H1 (cell line): ENCODE measurements at regions not wholly inside any gene's neighbourhood (a gene's known extent, or its start where the extent isn't known, plus 50 kb on each side); places are given as distances from the start of the nearest gene placed in this dataset.

Source experiments
- CTCF ChIA-PET: fragments of 300-600 bp; sonication (Branson Sonifier 250); formaldehyde crosslinking; loops from one replicate; lab custom pipeline; 2021; ENCODE audit not compliant: partially characterized antibody; lab: Charles Lee
- POLR2A ChIA-PET: fragments of 300-600 bp; sonication (Branson Sonifier 250); formaldehyde crosslinking; loops from one replicate; lab custom pipeline; 2021; ENCODE audit warnings: inconsistent platforms; ENCODE audit not compliant: partially characterized antibody; lab: Charles Lee
- DNase-seq, 2 experiments: peaks; one replicate each; pipeline versions ENCODE4 v3.0.0 to v3.0.0-alpha.2; 2010 to 2022; ENCODE audit warnings: low spot score in 2 of 2, low read depth in 1 of 2, mixed read lengths in 1 of 2
- FAIRE-seq: peaks from 2 replicates; lab custom pipeline; 2011; peaks lifted over from hg19 to GRCh38; lab: Jason Lieb, UNC
- H2AFZ ChIP-seq: 2 replicates; pipeline ENCODE4 v1.8.1; 2012; ENCODE audit warnings: low read length, inconsistent platforms
- H2AK5ac ChIP-seq: 2 replicates; pipeline ENCODE4 v1.6.1; 2013; ENCODE audit warnings: low read depth, low read length
- H2BK120ac ChIP-seq: replicated peaks from 2 replicates; pipeline ENCODE3; 2013; ENCODE audit warnings: low read depth, low read length, inconsistent platforms
- H2BK12ac ChIP-seq: 2 replicates; pipeline ENCODE4 v1.6.1; 2013; ENCODE audit warnings: low read depth, low read length
- H2BK15ac ChIP-seq: 2 replicates; pipeline ENCODE4 v1.6.1; 2013; ENCODE audit warnings: low read length
- H2BK20ac ChIP-seq: 2 replicates; pipeline ENCODE4 v1.6.1; 2013; ENCODE audit warnings: low read length
- H2BK5ac ChIP-seq: 2 replicates; pipeline ENCODE4 v1.6.1; 2013; ENCODE audit warnings: low read depth, low read length
- H3K14ac ChIP-seq: 2 replicates; pipeline ENCODE4 v1.6.1; 2013; ENCODE audit warnings: inconsistent platforms; ENCODE audit not compliant: insufficient read length
- H3K18ac ChIP-seq: 2 replicates; pipeline ENCODE4 v1.6.1; 2013; ENCODE audit warnings: low read length; ENCODE audit errors: extremely low read depth
- H3K23ac ChIP-seq: 2 replicates; pipeline ENCODE4 v1.6.1; 2013; ENCODE audit warnings: inconsistent platforms; ENCODE audit not compliant: insufficient read length
- H3K23me2 ChIP-seq: 2 replicates; pipeline ENCODE4 v1.6.1; 2013; ENCODE audit warnings: low read depth, low read length
- H3K27ac ChIP-seq: 2 replicates; pipeline ENCODE4 v1.6.1; 2011; ENCODE audit warnings: low read depth, low read length, inconsistent platforms
- H3K27me3 ChIP-seq, 4 experiments: replicated peaks in 1 of 4; 1 replicate in 1 of 4; 2 replicates in 3 of 4; pipeline versions ENCODE4 v1.6.1 to v1.8.1; 2011 to 2013; ENCODE audit warnings: low read length in 3 of 4, mild to moderate bottlenecking in 3 of 4, inconsistent platforms in 2 of 4, mixed read lengths in 2 of 4, moderate library complexity in 1 of 4; ENCODE audit not compliant: control insufficient read depth in 3 of 4, insufficient read depth in 3 of 4; ENCODE audit errors: extremely low read depth in 1 of 4
- H3K36me3 ChIP-seq, 4 experiments: 2 replicates each; pipeline versions ENCODE4 v1.6.1 to v1.8.1; 2011 to 2013; ENCODE audit warnings: mild to moderate bottlenecking in 4 of 4, low read length in 3 of 4, moderate library complexity in 2 of 4, control low read depth in 1 of 4, inconsistent platforms in 1 of 4; ENCODE audit not compliant: insufficient read depth in 4 of 4, control insufficient read depth in 2 of 4
- H3K4ac ChIP-seq: replicated peaks from 2 replicates; pipeline ENCODE3; 2013; ENCODE audit warnings: low read length, low read depth, mixed read lengths, inconsistent platforms; ENCODE audit not compliant: insufficient read length
- H3K4me1 ChIP-seq, 4 experiments: replicated peaks in 1 of 4; 1 replicate in 1 of 4; 2 replicates in 3 of 4; pipeline versions ENCODE4 v1.6.1 to v1.8.1; 2011 to 2013; ENCODE audit warnings: low read length in 3 of 4, inconsistent platforms in 2 of 4, mixed read lengths in 1 of 4; ENCODE audit not compliant: insufficient read depth in 4 of 4, control insufficient read depth in 3 of 4
- H3K4me2 ChIP-seq, 2 experiments: 2 replicates each; pipeline versions ENCODE4 v1.6.1 to v1.8.1; 2011 to 2013; ENCODE audit warnings: low read depth in 2 of 2, low read length in 2 of 2, control low read depth in 1 of 2, inconsistent platforms in 1 of 2, mild to moderate bottlenecking in 1 of 2; ENCODE audit not compliant: insufficient read depth in 1 of 2
- H3K4me3 ChIP-seq, 4 experiments: fragments of 200-600, 300-600 bp in 1 of 4; sonication (generic), shearing (Covaris generic), sonication (Bioruptor Twin) in 1 of 4; 2 replicates each; pipeline versions ENCODE4 v1.5.1 to v1.8.1; 2011 to 2016; ENCODE audit warnings: low read length in 4 of 4, low read depth in 3 of 4, control low read depth in 2 of 4, inconsistent platforms in 2 of 4, mild to moderate bottlenecking in 2 of 4, mixed read lengths in 1 of 4, moderate library complexity in 1 of 4; ENCODE audit not compliant: insufficient read depth in 2 of 4; ENCODE audit errors: extremely low read depth in 1 of 4
- H3K56ac ChIP-seq: replicated peaks from 2 replicates; pipeline ENCODE3; 2013; ENCODE audit warnings: low read depth, mild to moderate bottlenecking, mixed read lengths, low read length, inconsistent platforms; ENCODE audit not compliant: insufficient read length
- H3K79me1 ChIP-seq: 2 replicates; pipeline ENCODE4 v1.6.1; 2013; ENCODE audit warnings: low read depth, low read length, control low read depth
- H3K79me2 ChIP-seq, 2 experiments: 2 replicates each; pipeline versions ENCODE4 v1.6.1 to v1.8.1; 2012 to 2013; ENCODE audit warnings: low read length in 2 of 2, mild to moderate bottlenecking in 2 of 2, inconsistent platforms in 1 of 2; ENCODE audit not compliant: insufficient read depth in 2 of 2, control insufficient read depth in 1 of 2
- H3K9ac ChIP-seq, 4 experiments: replicated peaks in 1 of 4; 1 replicate in 1 of 4; 2 replicates in 3 of 4; pipeline versions ENCODE4 v1.6.1 to v1.8.1; 2011 to 2013; ENCODE audit warnings: low read depth in 3 of 4, low read length in 3 of 4, control low read depth in 2 of 4, mild to moderate bottlenecking in 2 of 4, moderate library complexity in 2 of 4, inconsistent platforms in 1 of 4; ENCODE audit errors: extremely low read depth in 1 of 4
- H3K9me3 ChIP-seq, 2 experiments: 2 replicates each; pipeline versions ENCODE4 v1.6.1 to v1.8.1; 2012 to 2013; ENCODE audit warnings: mild to moderate bottlenecking in 2 of 2, moderate library complexity in 2 of 2, control low read depth in 1 of 2, inconsistent platforms in 1 of 2, low read depth in 1 of 2, low read length in 1 of 2, mixed read lengths in 1 of 2; ENCODE audit not compliant: insufficient read depth in 2 of 2
- H4K20me1 ChIP-seq, 2 experiments: replicated peaks in 1 of 2; 2 replicates each; pipeline versions ENCODE3 to v1.8.1; 2011 to 2013; ENCODE audit warnings: inconsistent platforms in 2 of 2, low read length in 2 of 2, mild to moderate bottlenecking in 1 of 2; ENCODE audit not compliant: insufficient read depth in 2 of 2, control insufficient read depth in 1 of 2
- H4K5ac ChIP-seq: 2 replicates; pipeline ENCODE4 v1.6.1; 2013; ENCODE audit warnings: low read length, low read depth, mixed read lengths, inconsistent platforms; ENCODE audit not compliant: insufficient read length
- H4K8ac ChIP-seq: 2 replicates; pipeline ENCODE4 v1.8.0; 2013; ENCODE audit warnings: mild to moderate bottlenecking, moderate library complexity, low read length, inconsistent platforms; ENCODE audit not compliant: insufficient read depth; ENCODE audit errors: extremely low read depth
- H4K91ac ChIP-seq: replicated peaks from 2 replicates; pipeline ENCODE3; 2013; ENCODE audit warnings: low read length, mixed read lengths, inconsistent platforms; ENCODE audit not compliant: insufficient read length
- BACH1 ChIP-seq: IDR thresholded peaks from 2 replicates; pipeline ENCODE4 v1.6.1; 2012; ENCODE audit warnings: low read length, improper control_type of control experiment
- KDM5A ChIP-seq: fragments of 200-600 bp; IDR thresholded peaks from 2 replicates; pipeline ENCODE4 v1.7.1; 2012; ENCODE audit warnings: mild to moderate bottlenecking, low read length, inconsistent platforms, mixed read lengths
- MAFK ChIP-seq: IDR thresholded peaks from 2 replicates; pipeline ENCODE4 v1.6.1; 2012; ENCODE audit warnings: low read depth, mild to moderate bottlenecking, improper control_type of control experiment, low read length
- SAP30 ChIP-seq: fragments of 300-600 bp; sonication (generic); IDR thresholded peaks from 2 replicates; pipeline ENCODE4 v1.7.1; 2012; ENCODE audit warnings: low read length, moderate library complexity, mild to moderate bottlenecking, inconsistent platforms; ENCODE audit not compliant: insufficient read depth, insufficient replicate concordance
- WGBS, 2 experiments: shearing (Covaris generic) in 1 of 2; methylation state at CpG; one replicate each; pipeline versions ENCODE4 v1.1.6 to v1.1.7; 2013 to 2015; ENCODE audit warnings: low lambda C conversion rate in 2 of 2, mixed read lengths in 2 of 2, inconsistent platforms in 1 of 2, low coverage in 1 of 2, missing lambda C conversion rate in 1 of 2; ENCODE audit not compliant: insufficient replicate concordance in 2 of 2, insufficient coverage in 1 of 2, insufficient read length in 1 of 2; ENCODE audit errors: extremely low coverage in 1 of 2, missing lambda C conversion rate in 1 of 2; 5-methylcytosine and 5-hydroxymethylcytosine counted together

GRCh38 chr4:62460329-62460728 is 1260.2 kb downstream of the ADGRL3 start:
- no peak overlapping the region for H3K4ac ChIP-seq
- CTCF ChIA-PET = no interaction called here
- no peak overlapping the region for H3K9ac ChIP-seq
- no peaks in the 10 kb centered on the region for H3K4me1 ChIP-seq
- no peak overlapping the region for H2BK15ac ChIP-seq
- H4K91ac ChIP-seq = no peak overlapping the region
- TF ChIP-seq BACH1 = no peak
- no peak for TF ChIP-seq SAP30
- TF ChIP-seq MAFK = no peak
- TF ChIP-seq KDM5A = no peak
- no peak overlapping the region for H4K8ac ChIP-seq
- no peak overlapping the region for H3K56ac ChIP-seq
- H3K36me3 ChIP-seq = no peaks in the 10 kb centered on the region
- no peak overlapping the region for H3K23ac ChIP-seq
- H3K79me1 ChIP-seq = no peaks in the 10 kb centered on the region
- H3K27ac ChIP-seq = no peak overlapping the region
- no peak overlapping the region for H3K4me2 ChIP-seq
- no peak overlapping the region for H2AFZ ChIP-seq
- no peaks in the 10 kb centered on the region for H4K20me1 ChIP-seq
- H2BK12ac ChIP-seq = no peak overlapping the region
- POLR2A ChIA-PET = no interaction called here
- H3K27me3 ChIP-seq = no peaks in the 10 kb centered on the region
- DNase-seq = no peak
- H3K9me3 ChIP-seq = no peaks in the 10 kb centered on the region
- H3K14ac ChIP-seq = no peak overlapping the region
- no peak overlapping the region for H2BK20ac ChIP-seq
- no peak overlapping the region for H3K18ac ChIP-seq
- WGBS, 2 experiments = 82% methylated on average over 3 of the region's 3 CpGs; no CpG with 5 or more reads in 1 of the 2 experiments
- no peaks in the 10 kb centered on the region for H3K23me2 ChIP-seq
- H3K79me2 ChIP-seq = no peaks in the 10 kb centered on the region
- H2AK5ac ChIP-seq = no peak overlapping the region
- no peak overlapping the region for H2BK120ac ChIP-seq
- FAIRE-seq = no peak
- no peak overlapping the region for H3K4me3 ChIP-seq
- H4K5ac ChIP-seq = no peak overlapping the region
- H2BK5ac ChIP-seq = no peak overlapping the region
